Epithelial cell of proximal tubule (primary cell): ENCODE measurements at regions not wholly inside any gene's neighbourhood (a gene's known extent, or its start where the extent isn't known, plus 50 kb on each side); places are given as distances from the start of the nearest gene placed in this dataset.

Source experiments
- DNase-seq: peaks from one replicate; pipeline ENCODE4 v3.0.0-alpha.2; 2011; ENCODE audit warnings: low read depth
- H3K4me3 ChIP-seq: 2 replicates; pipeline ENCODE4 v1.5.1; 2011; ENCODE audit warnings: low read depth, mild to moderate bottlenecking, low read length
- CTCF ChIP-seq: conservative IDR thresholded peaks from 2 replicates; pipeline ENCODE4 v1.5.1; 2012; ENCODE audit warnings: low read depth, mild to moderate bottlenecking, low read length

- no peak overlapping the region for H3K4me3 ChIP-seq
- no peak for TF ChIP-seq CTCF
- DNase-seq, result no peak
These were observed 185.9 kb upstream of the NEIL3 start for GRCh38 chr4:177123811-177124210.

GRCh38 chr4:177124349-177125064 is 185.2 kb upstream of the NEIL3 start:
- no peak for DNase-seq
- TF ChIP-seq CTCF, result no peak
- H3K4me3 ChIP-seq, result no peak overlapping the region

GRCh38 chr4:177125656-177126055 is 184.0 kb upstream of the NEIL3 start:
- H3K4me3 ChIP-seq, result no peak overlapping the region
- TF ChIP-seq CTCF, result no peak
- no peak for DNase-seq

GRCh38 chr4:177127658-177128057 is 182.0 kb upstream of the NEIL3 start:
- TF ChIP-seq CTCF, result no peak
- H3K4me3 ChIP-seq, result no peak overlapping the region
- DNase-seq, result no peak

GRCh38 chr4:177128306-177128705 is 181.4 kb upstream of the NEIL3 start:
- no peak for DNase-seq
- TF ChIP-seq CTCF, result no peak
- no peak overlapping the region for H3K4me3 ChIP-seq

- no peak for DNase-seq
- TF ChIP-seq CTCF, result no peak
- no peak overlapping the region for H3K4me3 ChIP-seq
These were observed 177.9 kb upstream of the NEIL3 start for GRCh38 chr4:177131736-177132135.

GRCh38 chr4:177147668-177148067 is 162.0 kb upstream of the NEIL3 start:
- H3K4me3 ChIP-seq, result no peak overlapping the region
- no peak for TF ChIP-seq CTCF
- no peak for DNase-seq
